Immature natural killer cell (primary cell): ENCODE measurements at regions not wholly inside any gene's neighbourhood (a gene's known extent, or its start where the extent isn't known, plus 50 kb on each side); places are given as distances from the start of the nearest gene placed in this dataset.
"Not testable (repeated sequence)": the region's sequence is repeated elsewhere in the genome, so short reads cannot be mapped to it uniquely, and the experiment has no call there.

Experiments
- DNase-seq, 3 donors: peaks; one replicate each; pipeline ENCODE4 v3.0.0; 2022; ENCODE audit warnings: mixed read lengths in 1 of 3
- H3K27ac Mint-ChIP-seq, 6 donors: one replicate each; pipeline ENCODE4 v1.8.0; 2020; ENCODE audit warnings: mixed read lengths in 6 of 6, mild to moderate bottlenecking in 5 of 6, inconsistent platforms in 4 of 6, moderate library complexity in 3 of 6
- H3K27me3 Mint-ChIP-seq, 3 donors: one replicate each; pipeline ENCODE4 v1.8.0; 2020 to 2021; ENCODE audit warnings: low read depth in 3 of 3, mild to moderate bottlenecking in 3 of 3, mixed read lengths in 3 of 3, moderate library complexity in 3 of 3, inconsistent platforms in 1 of 3
- H3K36me3 Mint-ChIP-seq, 3 donors: one replicate each; pipeline ENCODE4 v1.8.0; 2020; ENCODE audit warnings: mixed read lengths in 3 of 3, inconsistent platforms in 2 of 3, mild to moderate bottlenecking in 2 of 3
- H3K4me1 Mint-ChIP-seq, 2 donors: one replicate each; pipeline ENCODE4 v1.8.0; 2020; ENCODE audit warnings: inconsistent platforms in 2 of 2, mild to moderate bottlenecking in 2 of 2, mixed read lengths in 2 of 2, moderate library complexity in 1 of 2
- H3K4me3 Mint-ChIP-seq, 5 donors: one replicate each; pipeline ENCODE4 v1.8.0; 2020; ENCODE audit warnings: mild to moderate bottlenecking in 5 of 5, mixed read lengths in 5 of 5, inconsistent platforms in 3 of 5, moderate library complexity in 3 of 5
- H3K9me3 Mint-ChIP-seq, 6 donors: one replicate each; pipeline ENCODE4 v1.8.0; 2020; ENCODE audit warnings: mild to moderate bottlenecking in 6 of 6, mixed read lengths in 6 of 6, inconsistent platforms in 4 of 6, moderate library complexity in 3 of 6

DNA sequence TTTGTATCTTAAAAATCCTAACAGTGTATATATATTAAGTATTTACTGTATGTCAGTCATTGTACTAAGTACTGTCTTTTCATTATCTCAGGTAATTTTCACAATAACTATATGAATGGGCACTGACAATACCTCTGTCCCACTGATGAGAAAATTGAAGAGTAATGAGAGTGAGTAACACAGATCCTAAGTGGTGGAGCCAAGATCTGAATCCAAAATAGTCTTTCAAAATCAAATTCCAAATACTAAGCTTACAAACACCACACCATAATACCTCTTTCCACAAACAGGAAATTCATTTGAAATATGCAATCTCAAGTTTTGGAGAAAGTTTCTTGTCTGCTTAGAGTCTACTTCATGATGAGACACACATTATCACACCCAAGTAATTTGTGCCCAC, 105.9 kb upstream of the EDEM3 start:
- no peak for DNase-seq
- Mint-ChIP-seq H3K27me3 (peaks cover 0 to 1% (median 0%) of the 10 kb centered on the region in 3 donors), H3K4me1 (peaks cover 12 to 23% of the 10 kb centered on the region in 2 donors), H3K9me3 (no peaks in the 10 kb centered on the region), H3K36me3 (peaks cover 0 to 6% (median 4%) of the 10 kb centered on the region in 3 donors), H3K4me3 (no peak overlapping the region), H3K27ac (peak overlapping the region in 5 of 6 donors; percentile 13 to 83 (median 35))

DNA sequence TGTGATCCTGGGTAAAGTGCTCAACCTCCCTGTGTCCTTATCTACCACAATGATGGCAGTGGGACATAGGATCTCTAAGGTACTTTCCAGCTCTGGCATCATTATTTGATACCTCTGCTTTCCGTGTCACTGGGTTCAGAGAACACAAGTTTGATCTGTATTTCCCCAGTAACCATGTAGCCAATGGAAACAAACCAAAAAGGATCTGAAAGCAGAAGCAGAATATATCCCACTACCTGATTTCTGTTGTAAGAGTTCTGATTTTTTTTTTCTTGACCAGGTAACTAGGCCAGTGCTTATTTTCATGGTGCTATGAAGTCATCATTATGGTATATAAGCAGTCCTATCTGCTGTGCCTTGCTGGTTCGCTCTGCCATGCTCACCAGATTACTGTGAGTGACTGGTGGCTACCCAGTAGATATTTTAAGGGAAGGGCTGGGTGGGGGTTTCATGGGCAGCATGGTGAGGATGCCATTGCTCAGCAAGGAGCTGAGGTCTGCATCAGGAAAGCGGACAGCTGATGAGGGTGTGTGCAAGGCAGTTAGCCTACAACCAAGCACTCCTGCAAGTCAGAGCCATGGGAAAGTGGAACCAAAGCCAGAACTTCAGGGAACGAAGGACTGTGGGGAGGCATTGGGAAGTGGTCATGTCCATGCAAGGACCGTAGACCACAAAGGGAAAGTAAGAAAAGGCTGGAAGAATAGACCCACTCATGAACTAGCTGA, 104.9 kb upstream of the EDEM3 start:
- no peak for DNase-seq
- Mint-ChIP-seq H3K4me3 (no peak overlapping the region), H3K9me3 (no peaks in the 10 kb centered on the region), H3K27ac (peak overlapping the region in 1 of 6 donors; percentile 36), H3K4me1 (peaks cover 11 to 16% of the 10 kb centered on the region in 2 donors), H3K27me3 (no peaks in the 10 kb centered on the region), H3K36me3 (peaks cover 0 to 6% (median 4%) of the 10 kb centered on the region in 3 donors)

DNA sequence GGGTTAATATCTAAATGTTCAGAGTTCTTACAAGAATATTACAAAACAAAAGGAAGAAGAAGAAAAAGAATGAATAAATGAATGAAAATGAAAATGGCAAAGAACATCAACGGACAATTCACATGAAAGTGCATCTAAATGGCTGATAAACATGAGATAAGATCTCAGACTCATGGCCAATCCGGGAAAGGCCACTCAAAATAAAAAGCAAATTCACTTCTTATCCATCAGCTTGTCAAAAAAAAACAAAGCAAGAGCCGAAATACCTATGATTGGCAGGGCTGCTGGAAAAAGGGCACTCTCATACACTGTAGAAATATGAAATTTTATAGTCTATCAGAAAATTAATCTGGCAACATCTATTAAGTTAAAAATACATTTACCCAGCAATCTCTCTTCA, 103.6 kb upstream of the EDEM3 start:
- DNase-seq: no peak

DNA sequence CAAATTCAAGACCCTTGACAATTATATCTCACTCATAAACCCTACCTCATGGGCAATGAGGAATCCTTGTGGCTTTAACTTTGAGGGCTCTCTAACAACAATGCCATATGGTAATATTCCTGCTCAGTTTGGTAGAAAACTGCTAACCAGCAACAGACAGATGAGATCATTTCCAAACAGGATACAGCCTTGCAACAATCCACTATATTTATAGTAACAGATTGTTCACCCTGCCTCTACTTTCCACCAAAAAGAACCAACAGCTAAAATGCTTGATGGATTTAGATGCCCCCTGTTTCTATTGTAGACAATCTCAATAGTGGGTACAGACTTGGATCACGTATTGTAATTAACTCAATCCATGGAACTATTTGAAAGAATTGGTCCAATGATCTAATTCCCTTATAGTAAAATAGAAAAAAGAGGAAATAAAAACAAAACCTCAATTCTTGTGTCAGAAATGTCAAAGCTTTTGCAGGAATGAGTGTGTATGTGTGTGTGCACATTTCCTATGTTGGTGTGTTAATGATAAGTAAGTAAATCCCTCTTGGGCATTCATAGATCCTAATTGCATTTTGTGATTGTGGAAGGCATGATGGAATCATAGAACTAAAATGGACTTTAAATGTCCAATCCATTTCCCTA, 100.0 kb upstream of the EDEM3 start:
- Mint-ChIP-seq H3K27me3 (no peaks in the 10 kb centered on the region), H3K36me3 (peaks cover 5 to 10% (median 5%) of the 10 kb centered on the region in 3 donors), H3K27ac (no peak overlapping the region), H3K9me3 (peaks cover 0 to 2% (median 0%) of the 10 kb centered on the region in 6 donors), H3K4me3 (no peak overlapping the region), H3K4me1 (peaks cover 8 to 10% of the 10 kb centered on the region in 2 donors)
- DNase-seq: no peak

More for the DNA sequence above, 103.6 kb upstream of the EDEM3 start:
- H3K27ac Mint-ChIP-seq: no peak overlapping the region
- H3K27me3 Mint-ChIP-seq: no peaks in the 10 kb centered on the region
- no peaks in the 10 kb centered on the region for H3K9me3 Mint-ChIP-seq
- H3K4me3 Mint-ChIP-seq: no peak overlapping the region
- H3K36me3 Mint-ChIP-seq: peaks cover 0 to 6% (median 4%) of the 10 kb centered on the region in 3 donors
- H3K4me1 Mint-ChIP-seq: peaks cover 11 to 16% of the 10 kb centered on the region in 2 donors

DNA sequence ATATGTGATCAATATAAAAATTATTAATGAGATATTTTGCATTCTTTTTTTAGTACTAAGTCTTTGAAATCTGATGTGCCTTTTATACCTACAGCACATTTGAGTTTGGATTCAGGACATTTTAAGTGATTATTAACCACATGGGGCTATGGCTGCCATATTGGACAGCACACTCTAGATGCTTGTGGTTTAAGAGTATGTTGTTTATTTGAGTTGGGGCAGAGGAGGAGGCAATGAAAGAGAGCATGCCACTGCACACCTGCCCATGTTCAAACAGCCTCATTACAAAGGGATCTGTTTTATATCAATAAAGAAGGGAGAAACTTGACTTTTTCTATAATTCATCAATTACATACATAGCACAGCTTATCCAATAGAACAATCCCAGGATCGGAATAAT, 99.4 kb upstream of the EDEM3 start:
- no peak for DNase-seq
- Mint-ChIP-seq H3K9me3 (peaks cover 0 to 2% (median 0%) of the 10 kb centered on the region in 6 donors), H3K4me1 (peaks cover 8 to 10% of the 10 kb centered on the region in 2 donors), H3K27me3 (no peaks in the 10 kb centered on the region), H3K36me3 (peaks cover 5 to 10% (median 5%) of the 10 kb centered on the region in 3 donors), H3K4me3 (no peak overlapping the region), H3K27ac (no peak overlapping the region)

DNA sequence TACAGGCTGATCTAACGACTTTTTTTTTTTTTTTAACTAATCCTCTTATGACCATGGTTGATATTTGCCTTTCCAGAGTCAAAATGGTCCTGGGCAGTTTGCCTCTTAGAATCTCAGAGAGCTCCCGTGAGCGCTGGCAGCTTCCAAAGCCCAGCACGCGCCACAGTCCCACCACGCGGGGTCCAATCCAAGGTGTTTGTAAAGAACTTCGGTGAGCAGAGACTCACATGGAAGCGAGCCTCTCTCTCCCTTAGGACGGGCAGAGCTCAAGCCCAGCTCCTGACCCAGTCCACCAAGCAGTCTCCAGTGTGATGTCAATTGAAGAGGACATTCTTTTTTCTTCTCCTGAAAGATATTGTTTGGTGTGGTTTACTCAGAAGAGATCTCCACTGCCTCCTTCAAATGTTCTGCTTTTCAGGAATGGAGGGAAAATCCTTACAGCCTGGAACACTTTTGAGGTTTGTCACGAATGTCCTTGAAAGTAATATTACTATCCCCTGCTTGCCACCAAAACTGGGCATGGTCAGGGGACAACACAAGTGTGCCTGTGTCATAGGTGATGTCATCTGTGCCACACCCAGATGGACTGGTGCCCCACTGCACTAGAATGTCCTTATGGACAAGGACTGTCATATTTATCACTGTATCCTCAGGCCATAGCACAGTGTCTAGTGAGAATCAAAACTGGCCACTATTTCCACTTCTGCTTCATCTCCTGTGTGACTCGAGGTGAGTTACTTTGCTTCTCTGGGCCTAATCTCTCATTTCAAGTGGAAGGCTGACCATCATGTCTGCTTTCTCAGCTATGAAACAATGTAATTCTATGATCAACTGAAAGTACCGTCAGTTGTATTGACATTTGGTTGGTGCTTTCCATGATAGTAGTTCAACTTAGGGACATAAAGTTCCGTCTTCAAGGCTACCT, 97.4 kb upstream of the EDEM3 start:
- peaks cover 5 to 10% (median 5%) of the 10 kb centered on the region in 3 donors for H3K36me3 Mint-ChIP-seq
- peaks cover 7 to 8% of the 10 kb centered on the region in 2 donors for H3K4me1 Mint-ChIP-seq
- H3K4me3 Mint-ChIP-seq: no peak overlapping the region
- peak overlapping the region in 2 of 6 donors; percentile 33 to 76 for H3K27ac Mint-ChIP-seq
- no peaks in the 10 kb centered on the region for H3K27me3 Mint-ChIP-seq
- no peak for DNase-seq
- peaks cover 0 to 2% (median 0%) of the 10 kb centered on the region in 6 donors for H3K9me3 Mint-ChIP-seq

DNA sequence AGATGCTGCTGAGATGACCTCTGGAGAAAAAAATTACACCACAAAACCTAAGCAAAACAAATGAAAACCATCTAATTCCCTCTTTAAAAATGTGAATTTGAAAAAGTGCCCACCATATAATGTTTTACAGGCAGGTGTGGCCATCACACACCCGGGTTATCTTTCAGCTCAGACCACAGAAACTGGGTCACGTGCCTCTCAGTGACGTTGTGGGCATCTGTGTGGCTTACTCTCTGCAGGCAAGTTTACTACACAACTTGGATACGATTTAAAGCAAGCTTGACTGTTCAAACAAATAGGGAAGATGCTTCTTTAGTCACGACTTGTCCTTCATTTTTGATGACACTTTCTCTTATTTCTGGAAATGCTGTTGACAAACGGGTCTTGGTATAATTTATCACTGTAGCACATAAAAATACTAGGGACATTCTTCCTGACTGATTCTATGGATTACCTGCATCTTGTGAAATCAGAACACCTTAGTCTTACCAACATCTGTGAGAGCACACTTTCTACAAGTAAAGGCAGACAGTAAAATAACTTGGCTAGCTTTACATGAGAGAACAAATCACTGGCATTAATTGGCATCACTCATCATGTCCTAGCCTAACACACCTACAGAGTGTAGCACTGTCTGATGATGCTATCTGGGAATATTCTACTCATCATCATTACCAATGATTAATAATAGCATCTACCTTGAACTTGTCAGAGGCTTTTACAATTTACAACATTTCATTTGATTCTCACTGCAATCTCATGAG, 89.3 kb upstream of the EDEM3 start:
- Mint-ChIP-seq H3K9me3 (no peaks in the 10 kb centered on the region), H3K4me1 (peaks cover 46 to 48% of the 10 kb centered on the region in 2 donors)

DNA sequence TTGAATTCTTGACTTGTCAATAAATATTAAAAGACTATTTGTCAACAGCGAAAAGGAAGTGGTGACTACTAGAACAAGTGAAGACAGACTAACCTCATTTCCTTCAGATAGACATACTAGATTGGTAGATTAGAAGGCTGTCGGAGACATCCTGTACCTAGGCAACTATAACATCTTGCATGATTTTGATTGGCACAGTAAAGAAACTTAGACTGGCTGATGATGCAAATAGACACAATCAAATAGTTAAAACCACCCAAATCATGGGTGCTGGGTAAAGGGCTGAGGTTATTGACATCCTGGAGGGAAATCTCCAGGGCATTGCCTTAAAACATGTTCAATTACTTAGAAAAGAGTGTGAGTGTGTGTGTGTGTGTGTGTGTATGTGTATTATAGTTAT, 85.9 kb upstream of the EDEM3 start:
- H3K4me1 Mint-ChIP-seq: peaks cover 48 to 52% of the 10 kb centered on the region in 2 donors
- no peaks in the 10 kb centered on the region for H3K9me3 Mint-ChIP-seq
- DNase-seq: peak; percentile 78 to 84 (median 81)
- H3K27me3 Mint-ChIP-seq: peaks cover 2 to 9% (median 3%) of the 10 kb centered on the region in 3 donors
- H3K36me3 Mint-ChIP-seq: peaks cover 4 to 7% (median 5%) of the 10 kb centered on the region in 3 donors
- H3K4me3 Mint-ChIP-seq: peak overlapping the region; percentile 54 to 74 (median 62)
- peak overlapping the region; percentile 83 to 98 (median 94) for H3K27ac Mint-ChIP-seq

More for the DNA sequence above, 89.3 kb upstream of the EDEM3 start:
- peaks cover 2 to 9% (median 3%) of the 10 kb centered on the region in 3 donors for H3K27me3 Mint-ChIP-seq
- peaks cover under 1 to 5% (median 4%) of the 10 kb centered on the region in 3 donors for H3K36me3 Mint-ChIP-seq
- H3K4me3 Mint-ChIP-seq: peak overlapping the region; percentile 64 to 74 (median 71)
- H3K27ac Mint-ChIP-seq: peak overlapping the region; percentile 83 to 95 (median 88)
- peak; percentile 77 to 86 (median 82) for DNase-seq

DNA sequence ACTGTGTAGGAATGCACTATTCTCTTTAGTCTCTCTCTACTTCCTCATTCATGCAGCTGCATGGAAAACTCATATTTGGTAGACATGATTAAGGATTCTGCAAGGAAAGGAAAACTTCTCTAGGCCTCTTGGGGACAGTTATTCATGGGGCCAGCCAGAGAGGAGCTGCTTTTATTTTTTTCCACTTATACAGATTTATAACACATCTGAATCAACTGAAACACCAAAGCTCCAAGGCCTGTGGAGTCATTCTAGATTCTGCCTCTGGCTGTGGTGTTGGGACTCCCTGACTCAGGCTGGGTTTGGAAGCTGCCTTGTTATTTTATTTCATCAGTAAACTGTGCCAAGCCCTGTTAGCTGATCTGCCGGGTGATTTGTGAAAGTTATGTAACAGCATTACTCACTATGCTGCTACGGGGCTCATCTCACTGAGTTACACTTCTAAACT, 83.9 kb upstream of the EDEM3 start:
- no peak for DNase-seq
- H3K9me3 Mint-ChIP-seq: peaks cover 0 to 5% (median 0%) of the 10 kb centered on the region in 6 donors
- H3K27ac Mint-ChIP-seq: peak overlapping the region in 5 of 6 donors; percentile 28 to 93 (median 83)
- H3K4me1 Mint-ChIP-seq: peaks cover 34 to 39% of the 10 kb centered on the region in 2 donors
- no peak overlapping the region for H3K4me3 Mint-ChIP-seq
- peaks cover 0 to 3% (median under 1%) of the 10 kb centered on the region in 3 donors for H3K27me3 Mint-ChIP-seq
- peaks cover 4 to 10% (median 7%) of the 10 kb centered on the region in 3 donors for H3K36me3 Mint-ChIP-seq

DNA sequence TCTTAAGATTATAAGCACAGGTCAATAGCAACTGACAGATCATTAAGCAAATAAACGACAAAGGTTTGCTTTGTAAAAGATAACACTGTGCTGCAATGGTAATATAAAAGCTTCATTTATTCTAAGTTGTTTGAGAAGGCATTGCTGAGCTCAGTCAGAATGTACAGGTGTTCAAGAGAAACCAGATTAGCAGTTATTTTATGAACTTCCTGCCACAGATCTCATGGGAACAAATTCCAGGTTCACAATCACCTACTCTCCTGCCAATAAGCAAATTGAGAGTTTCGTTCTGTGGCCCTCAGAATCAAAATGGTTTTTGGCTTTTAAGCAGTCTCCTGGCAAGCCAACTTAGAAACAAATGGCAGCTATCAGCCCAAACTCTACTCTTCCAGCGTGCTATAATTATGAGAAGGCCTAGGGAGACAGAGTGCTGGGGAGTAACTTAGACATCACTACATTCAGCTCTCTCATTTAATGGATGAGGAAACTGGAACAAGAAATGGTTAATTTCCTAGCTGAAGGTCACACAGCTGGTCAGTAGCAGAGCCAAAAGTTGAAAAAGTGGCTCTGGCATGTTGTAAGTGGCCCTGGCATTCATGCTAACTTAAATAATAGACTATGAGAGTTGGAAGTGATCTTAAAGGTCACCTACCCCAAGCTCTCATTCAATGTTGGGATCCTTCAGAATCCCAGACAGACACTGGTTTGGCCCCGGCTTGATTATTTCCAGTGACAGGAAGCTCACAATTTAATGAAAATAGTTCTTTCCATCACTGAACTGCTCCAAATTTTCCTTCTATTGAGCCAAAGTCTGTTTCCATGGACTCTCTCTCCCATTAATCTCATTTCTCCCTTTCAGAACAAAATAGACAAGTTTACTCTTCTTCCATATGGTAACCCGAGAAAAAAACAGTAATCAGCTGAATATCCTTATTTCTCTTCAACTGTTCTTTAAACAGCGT, 82.6 kb upstream of the EDEM3 start:
- peaks cover 0 to 5% (median 0%) of the 10 kb centered on the region in 6 donors for H3K9me3 Mint-ChIP-seq
- DNase-seq: no peak
- H3K36me3 Mint-ChIP-seq: peaks cover 0 to 8% (median 7%) of the 10 kb centered on the region in 3 donors
- peak overlapping the region in 4 of 6 donors; percentile 28 to 93 (median 76) for H3K27ac Mint-ChIP-seq
- H3K27me3 Mint-ChIP-seq: peaks cover 0 to 3% (median 0%) of the 10 kb centered on the region in 3 donors
- H3K4me3 Mint-ChIP-seq: no peak overlapping the region
- peaks cover 23 to 28% of the 10 kb centered on the region in 2 donors for H3K4me1 Mint-ChIP-seq

DNA sequence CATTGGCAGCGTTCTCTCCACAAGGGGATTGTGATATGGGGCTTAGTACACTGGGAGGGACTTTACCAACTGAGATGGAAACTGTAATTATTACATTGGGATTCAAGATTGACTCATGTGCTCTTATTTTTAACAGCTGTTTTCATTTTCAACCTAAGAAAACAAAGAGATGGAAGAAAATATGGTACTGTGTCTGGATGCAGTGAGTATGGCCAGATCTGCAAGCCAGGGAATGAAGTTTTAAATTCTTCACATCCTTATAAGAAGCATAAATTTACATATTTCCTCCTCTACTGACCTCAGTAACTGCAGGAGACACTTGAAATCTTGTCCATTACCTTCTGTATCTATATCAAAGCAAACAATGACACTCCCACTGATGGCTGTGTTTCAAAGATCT, 81.5 kb upstream of the EDEM3 start:
- H3K4me1 Mint-ChIP-seq: peaks cover 13 to 17% of the 10 kb centered on the region in 2 donors
- no peak for DNase-seq
- H3K9me3 Mint-ChIP-seq: peaks cover 0 to 5% (median 0%) of the 10 kb centered on the region in 6 donors
- peaks cover 0 to 16% (median 16%) of the 10 kb centered on the region in 3 donors for H3K36me3 Mint-ChIP-seq
- no peak overlapping the region for H3K4me3 Mint-ChIP-seq
- peak overlapping the region in 3 of 6 donors; percentile 10 to 51 (median 47) for H3K27ac Mint-ChIP-seq
- H3K27me3 Mint-ChIP-seq: peaks cover 0 to 3% (median 0%) of the 10 kb centered on the region in 3 donors

DNA sequence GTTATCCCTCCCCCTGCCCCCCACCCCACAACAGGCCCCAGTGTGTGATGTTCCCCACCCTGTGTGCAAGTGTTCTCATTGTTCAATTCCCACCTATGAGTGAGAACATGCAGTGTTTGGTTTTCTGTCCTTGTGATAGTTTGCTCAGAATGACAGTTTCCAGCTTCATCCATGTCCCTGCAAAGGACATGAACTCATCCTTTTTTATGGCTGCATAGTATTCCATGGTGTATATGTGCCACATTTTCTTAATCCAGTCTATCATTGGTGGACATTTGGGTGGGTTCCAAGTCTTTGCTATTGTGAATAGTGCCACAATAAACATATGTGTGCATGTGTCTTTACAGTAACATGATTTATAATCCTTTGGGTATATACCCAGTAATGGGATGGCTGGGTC, 79.3 kb upstream of the EDEM3 start:
- H3K27me3 Mint-ChIP-seq, H3K9me3 Mint-ChIP-seq, H3K4me1 Mint-ChIP-seq, H3K27ac Mint-ChIP-seq, H3K4me3 Mint-ChIP-seq, DNase-seq: not testable (repeated sequence)
- peaks cover 10 to 29% (median 28%) of the 10 kb centered on the region in 3 donors for H3K36me3 Mint-ChIP-seq
